IPS-NIHi11 (cell line): ENCODE measurements at regions not wholly inside any gene's neighbourhood (a gene's known extent, or its start where the extent isn't known, plus 50 kb on each side); places are given as distances from the start of the nearest gene placed in this dataset.
A peak's percentile ranks its signal among the peaks of the same experiment; 100 is the strongest.

ENCODE experiments used
- DNase-seq: peaks from one replicate; pipeline ENCODE4 v3.0.0; 2012; ENCODE audit warnings: mixed read lengths, low spot score

GRCh38 chr6:102619585-102619984 lies 1226.1 kb downstream of the GRIK2 start:
- DNase-seq = peak; percentile 31

DNA sequence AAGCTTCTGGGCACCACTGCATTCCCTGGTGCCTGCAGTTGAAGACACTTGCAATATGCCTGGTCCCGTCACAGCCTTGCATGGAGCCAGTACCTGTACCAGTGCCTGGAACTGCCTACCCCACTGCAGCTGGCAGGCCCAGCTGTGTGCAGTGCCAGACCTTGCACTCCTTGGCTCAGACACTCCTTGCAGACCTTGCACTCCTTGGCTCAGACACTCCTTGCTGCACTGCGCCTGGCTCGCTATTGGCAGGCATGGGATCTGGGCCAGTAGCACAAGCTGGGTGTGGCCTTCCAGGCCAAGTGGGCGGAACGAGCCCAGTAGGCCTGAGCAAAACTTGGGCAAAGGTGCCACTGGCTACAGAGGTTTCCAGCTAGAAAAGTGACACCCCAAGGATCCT lies 1189.1 kb downstream of the GRIK2 start:
- DNase-seq = no peak

GRCh38 chr6:102581378-102582124 lies 1188.0 kb downstream of the GRIK2 start:
- no peak for DNase-seq

- DNase-seq = peak; percentile 3
Observed at GRCh38 chr6:102571236-102571908, 1177.9 kb downstream of the GRIK2 start.

GRCh38 chr6:102562713-102563112 lies 1169.2 kb downstream of the GRIK2 start:
- DNase-seq = no peak

- DNase-seq = no peak
Observed at GRCh38 chr6:102553214-102553613, 1159.7 kb downstream of the GRIK2 start.

DNA sequence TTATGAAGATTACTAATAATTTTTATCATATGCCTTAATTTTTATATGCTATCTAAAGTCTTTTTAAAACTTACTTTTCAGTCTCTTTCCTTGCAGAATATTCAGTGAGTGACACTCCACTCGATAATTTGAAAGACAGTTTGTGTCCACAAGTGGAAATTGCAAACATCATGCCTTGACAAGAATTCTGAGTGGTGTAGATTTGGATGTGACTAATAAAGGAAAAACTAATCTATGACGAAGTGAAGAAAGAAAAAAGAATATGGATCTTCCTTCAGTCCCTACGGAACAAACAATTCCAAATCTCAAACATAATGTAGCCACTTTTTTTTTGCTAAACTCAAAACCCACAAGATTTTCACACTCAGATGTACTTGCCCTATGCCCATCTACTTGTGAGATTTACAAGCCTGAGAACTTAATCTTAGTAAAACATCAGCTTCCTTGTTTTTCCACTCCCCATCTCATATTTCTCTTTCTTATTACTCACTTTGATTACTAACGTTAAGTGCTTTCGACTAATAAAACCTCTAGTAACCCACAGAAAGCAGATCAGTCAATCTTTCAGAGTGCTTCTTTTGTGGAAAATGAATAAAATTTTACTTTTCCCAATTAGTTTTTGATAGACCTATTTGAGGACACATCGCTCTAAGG lies 1155.8 kb downstream of the GRIK2 start:
- DNase-seq = no peak

GRCh38 chr6:102525336-102525735 lies 1131.8 kb downstream of the GRIK2 start:
- DNase-seq = no peak

DNA sequence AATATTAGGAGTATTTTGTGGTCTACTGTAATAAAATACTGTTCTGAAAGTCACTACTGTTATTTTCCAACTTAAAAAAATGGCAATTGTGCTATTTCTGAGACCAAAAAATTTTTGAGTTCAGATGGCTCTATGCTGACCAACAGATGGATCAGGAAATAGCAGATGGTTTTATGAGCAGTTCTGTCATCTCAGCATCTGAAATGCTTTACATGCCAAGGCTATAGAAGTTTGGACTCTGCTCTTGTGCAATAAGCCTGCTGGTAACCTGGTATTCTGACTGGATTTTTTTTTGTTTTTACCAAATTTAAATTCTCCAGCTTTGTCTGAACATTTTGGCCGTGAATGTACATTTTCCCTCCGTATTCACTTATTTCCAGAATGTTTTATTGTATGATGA lies 1127.5 kb downstream of the GRIK2 start:
- no peak for DNase-seq

- DNase-seq = no peak
Observed at GRCh38 chr6:102517506-102517905, 1124.0 kb downstream of the GRIK2 start.

GRCh38 chr6:102501615-102502014 lies 1108.1 kb downstream of the GRIK2 start:
- no peak for DNase-seq

GRCh38 chr6:102494808-102495207 lies 1101.3 kb downstream of the GRIK2 start:
- DNase-seq = no peak

GRCh38 chr6:102493485-102493884 lies 1100.0 kb downstream of the GRIK2 start:
- DNase-seq = no peak

DNA sequence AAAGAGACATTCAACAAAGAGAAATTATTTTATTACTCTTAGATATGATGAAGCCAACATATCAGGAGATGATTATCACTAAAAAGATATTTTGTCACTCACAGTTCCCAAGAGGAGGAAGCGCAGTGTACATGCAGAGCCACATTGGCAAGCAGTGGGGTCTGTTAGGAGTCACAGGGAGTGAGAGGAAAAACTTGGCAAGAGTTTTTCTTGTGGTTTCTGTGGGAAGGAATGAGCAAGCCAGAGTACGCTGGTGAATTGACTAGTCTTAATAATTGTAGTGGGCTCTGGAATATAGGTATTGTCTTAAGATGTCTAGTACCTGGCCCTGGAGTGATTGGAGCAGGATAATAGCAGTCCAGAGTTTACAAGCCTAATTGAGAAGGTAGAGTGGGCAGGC lies 1095.2 kb downstream of the GRIK2 start:
- DNase-seq = no peak

DNA sequence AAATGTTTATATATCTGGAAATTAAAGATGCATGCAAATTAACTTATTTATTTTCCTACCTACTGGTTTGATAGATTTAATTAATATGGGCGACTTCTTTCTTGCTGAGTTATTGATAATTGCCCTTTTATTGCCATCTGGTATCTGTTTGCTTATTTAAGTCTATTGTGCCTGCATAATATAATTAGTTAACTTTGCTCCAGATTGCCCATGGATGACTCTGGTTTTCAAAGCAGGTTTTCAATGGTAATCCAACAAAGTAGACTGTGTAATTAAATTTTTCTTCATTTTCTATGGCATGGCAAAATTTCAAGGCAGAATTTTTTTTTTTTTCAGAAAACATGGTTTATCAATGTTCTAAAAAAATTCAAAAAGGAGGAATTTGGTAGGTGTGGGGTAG lies 1092.0 kb downstream of the GRIK2 start:
- no peak for DNase-seq

- DNase-seq = no peak
Observed at GRCh38 chr6:102474041-102474807, 1080.7 kb downstream of the GRIK2 start.

DNA sequence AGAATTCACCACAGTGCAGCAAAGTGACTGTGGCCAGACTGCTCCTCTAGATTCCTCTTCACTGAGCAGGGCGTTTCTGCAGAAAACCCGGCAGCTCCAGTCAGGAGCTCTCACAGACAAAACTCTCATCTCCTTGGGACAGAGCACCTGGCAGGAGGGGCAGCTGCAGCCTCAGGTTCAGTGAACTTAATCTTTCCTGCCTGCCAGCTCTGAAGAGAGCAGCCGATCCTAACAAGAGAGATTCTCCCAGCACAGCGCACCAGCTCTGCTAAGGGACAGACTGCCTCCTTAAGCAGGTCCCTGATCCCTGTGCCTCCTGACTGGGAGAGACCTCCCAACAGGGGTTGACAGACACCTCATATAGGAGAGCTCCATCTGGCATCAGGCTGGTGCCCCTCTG lies 1065.5 kb downstream of the GRIK2 start:
- DNase-seq = no peak

DNA sequence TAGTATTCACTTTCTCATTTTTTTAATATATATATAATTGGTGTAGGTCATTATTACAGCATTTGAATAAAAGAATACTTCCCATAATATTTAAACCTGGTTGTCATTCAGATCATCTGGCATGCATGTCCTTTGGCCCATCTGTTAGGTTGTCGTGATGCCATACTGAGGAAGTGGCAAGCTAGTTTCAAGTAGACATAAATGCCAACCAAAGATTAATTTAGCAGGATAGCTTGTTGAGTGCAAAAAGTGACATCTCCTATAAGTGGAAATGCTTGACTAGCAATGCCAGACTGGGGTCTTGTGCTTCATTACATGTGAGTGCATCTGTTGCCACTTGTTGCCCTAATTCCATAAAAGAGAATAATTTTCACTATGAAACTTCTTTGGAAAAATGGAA lies 1044.7 kb downstream of the GRIK2 start:
- no peak for DNase-seq

DNA sequence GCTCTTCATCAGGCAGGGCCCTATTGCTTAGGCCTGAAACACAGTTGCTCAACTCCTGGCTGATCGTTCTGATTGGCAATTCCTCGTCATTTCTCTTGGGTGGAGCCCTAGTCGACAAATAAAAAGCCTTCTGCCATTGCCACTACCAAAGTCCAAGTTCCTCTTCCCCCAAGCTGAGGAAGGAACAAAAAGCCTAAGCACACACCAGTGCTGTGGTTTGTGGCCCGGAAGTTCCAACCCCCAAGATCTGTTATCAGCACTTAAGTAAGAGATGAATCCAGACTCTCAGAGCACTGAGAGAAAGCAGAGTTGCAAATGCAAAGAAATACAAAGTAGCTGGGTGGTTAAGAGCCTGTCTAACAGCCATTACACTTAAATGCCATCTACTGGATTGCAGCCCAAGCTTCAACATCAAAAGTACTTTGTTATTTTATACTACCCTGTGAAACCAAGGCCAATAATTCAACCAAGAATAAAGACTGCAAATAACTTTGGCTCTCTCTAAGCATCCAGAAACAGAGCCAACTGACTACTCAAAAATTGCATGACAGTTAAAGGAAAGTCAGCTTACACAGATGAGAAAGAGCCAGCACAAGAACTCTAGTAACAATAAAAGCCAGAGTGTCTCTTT lies 1024.0 kb downstream of the GRIK2 start:
- no peak for DNase-seq

DNA sequence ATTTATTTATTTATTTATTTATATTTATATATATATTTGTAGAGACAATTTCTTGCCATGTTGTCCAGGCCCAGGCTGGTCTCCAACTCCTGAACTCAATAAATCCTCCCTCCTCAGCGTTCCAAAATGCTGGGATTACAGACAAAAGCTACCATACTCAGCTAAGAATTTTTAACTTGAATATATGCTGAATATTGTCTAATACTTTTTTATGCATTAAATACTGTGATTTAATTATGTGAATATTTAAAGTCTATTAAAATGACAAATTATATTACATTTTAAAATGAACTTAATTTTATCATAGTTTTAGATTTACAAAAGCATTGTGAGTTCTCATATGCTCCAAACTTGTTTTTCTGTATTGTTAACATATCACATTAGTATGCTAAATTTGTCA lies 1022.4 kb downstream of the GRIK2 start:
- DNase-seq = no peak

GRCh38 chr6:102411796-102412195 lies 1018.3 kb downstream of the GRIK2 start:
- no peak for DNase-seq
